ENCODE measurements at regions not wholly inside any gene's neighbourhood (a gene's known extent, or its start where the extent isn't known, plus 50 kb on each side); places are given as distances from the start of the nearest gene placed in this dataset.

DNA sequence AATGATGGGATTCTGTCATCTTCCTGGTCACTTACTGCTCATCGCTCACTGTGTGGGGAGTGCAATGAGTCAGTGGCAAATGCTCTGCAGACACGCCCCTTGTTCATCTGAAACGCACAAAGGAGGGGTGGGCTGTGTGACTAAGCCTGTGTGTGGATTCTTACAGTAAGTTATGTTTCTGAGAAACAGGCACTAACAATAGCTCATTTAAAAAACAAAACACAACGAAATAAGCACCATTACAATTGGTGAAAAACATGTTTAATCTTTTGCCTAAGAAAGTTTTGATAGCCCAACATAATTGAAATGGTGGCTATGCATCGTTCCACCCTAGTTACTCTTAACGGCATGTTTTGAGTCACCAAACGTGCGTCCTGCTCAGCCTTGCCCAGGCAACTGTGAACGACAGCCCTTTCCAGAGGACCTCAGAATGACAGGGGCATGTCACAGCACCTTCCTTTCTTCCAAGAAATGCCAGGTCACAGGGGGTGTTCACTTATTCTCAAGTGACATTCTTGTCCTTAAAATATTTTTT is 118.4 kb upstream of the SGK1 start (continued):
- TF ChIP-seq C11orf30 (IDR thresholded peaks at IDR 0.05; ENCODE audit: low read depth) (no peak), E2F3 (CRISPR knock-in tag; IDR thresholded peaks at IDR 0.05) (no peak), PCBP1 (IDR thresholded peaks at IDR 0.05; ENCODE audit: low read depth, low read length, poor library complexity, severe bottlenecking) (no peak), RFX5 (IDR thresholded peaks at IDR 0.05; ENCODE audit: low read depth, low read length) (no peak), ZNF146 (CRISPR knock-in tag; IDR thresholded peaks at IDR 0.05; ENCODE audit: unreplicated experiment) (no peak), TARDBP (IDR thresholded peaks at IDR 0.05) (no peak), ZNF444 (CRISPR knock-in tag; IDR thresholded peaks at IDR 0.05) (no peak), ESRRA (IDR thresholded peaks at IDR 0.05; ENCODE audit: borderline replicate concordance, low read depth) (no peak), ZNF551 (CRISPR knock-in tag; IDR thresholded peaks at IDR 0.05) (no peak), HEY1 (CRISPR knock-in tag; IDR thresholded peaks at IDR 0.05; ENCODE audit: borderline replicate concordance) (no peak), LCOR (CRISPR knock-in tag; IDR thresholded peaks at IDR 0.05) (no peak), PTRF (tag; IDR thresholded peaks at IDR 0.05) (no peak), POLR2A (conservative IDR thresholded peaks at IDR 0.05) (0 out of 2 replicates have a peak, but pooled peaks have one; percentile 32), KDM5B (IDR thresholded peaks at IDR 0.05; ENCODE audit: insufficient replicate concordance, low read depth, low read length) (no peak), ZNF583 (CRISPR knock-in tag; IDR thresholded peaks at IDR 0.05) (no peak)
- TF ChIP-seq, protein P1, sequence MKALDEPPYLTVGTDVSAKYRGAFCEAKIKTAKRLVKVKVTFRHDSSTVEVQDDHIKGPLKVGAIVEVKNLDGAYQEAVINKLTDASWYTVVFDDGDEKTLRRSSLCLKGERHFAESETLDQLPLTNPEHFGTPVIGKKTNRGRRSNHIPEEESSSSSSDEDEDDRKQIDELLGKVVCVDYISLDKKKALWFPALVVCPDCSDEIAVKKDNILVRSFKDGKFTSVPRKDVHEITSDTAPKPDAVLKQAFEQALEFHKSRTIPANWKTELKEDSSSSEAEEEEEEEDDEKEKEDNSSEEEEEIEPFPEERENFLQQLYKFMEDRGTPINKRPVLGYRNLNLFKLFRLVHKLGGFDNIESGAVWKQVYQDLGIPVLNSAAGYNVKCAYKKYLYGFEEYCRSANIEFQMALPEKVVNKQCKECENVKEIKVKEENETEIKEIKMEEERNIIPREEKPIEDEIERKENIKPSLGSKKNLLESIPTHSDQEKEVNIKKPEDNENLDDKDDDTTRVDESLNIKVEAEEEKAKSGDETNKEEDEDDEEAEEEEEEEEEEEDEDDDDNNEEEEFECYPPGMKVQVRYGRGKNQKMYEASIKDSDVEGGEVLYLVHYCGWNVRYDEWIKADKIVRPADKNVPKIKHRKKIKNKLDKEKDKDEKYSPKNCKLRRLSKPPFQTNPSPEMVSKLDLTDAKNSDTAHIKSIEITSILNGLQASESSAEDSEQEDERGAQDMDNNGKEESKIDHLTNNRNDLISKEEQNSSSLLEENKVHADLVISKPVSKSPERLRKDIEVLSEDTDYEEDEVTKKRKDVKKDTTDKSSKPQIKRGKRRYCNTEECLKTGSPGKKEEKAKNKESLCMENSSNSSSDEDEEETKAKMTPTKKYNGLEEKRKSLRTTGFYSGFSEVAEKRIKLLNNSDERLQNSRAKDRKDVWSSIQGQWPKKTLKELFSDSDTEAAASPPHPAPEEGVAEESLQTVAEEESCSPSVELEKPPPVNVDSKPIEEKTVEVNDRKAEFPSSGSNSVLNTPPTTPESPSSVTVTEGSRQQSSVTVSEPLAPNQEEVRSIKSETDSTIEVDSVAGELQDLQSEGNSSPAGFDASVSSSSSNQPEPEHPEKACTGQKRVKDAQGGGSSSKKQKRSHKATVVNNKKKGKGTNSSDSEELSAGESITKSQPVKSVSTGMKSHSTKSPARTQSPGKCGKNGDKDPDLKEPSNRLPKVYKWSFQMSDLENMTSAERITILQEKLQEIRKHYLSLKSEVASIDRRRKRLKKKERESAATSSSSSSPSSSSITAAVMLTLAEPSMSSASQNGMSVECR (CRISPR knock-in tag; IDR thresholded peaks at IDR 0.05): no peak
- TF ChIP-seq, protein P2, sequence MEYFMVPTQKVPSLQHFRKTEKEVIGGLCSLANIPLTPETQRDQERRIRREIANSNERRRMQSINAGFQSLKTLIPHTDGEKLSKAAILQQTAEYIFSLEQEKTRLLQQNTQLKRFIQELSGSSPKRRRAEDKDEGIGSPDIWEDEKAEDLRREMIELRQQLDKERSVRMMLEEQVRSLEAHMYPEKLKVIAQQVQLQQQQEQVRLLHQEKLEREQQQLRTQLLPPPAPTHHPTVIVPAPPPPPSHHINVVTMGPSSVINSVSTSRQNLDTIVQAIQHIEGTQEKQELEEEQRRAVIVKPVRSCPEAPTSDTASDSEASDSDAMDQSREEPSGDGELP (CRISPR knock-in tag; IDR thresholded peaks at IDR 0.05; ENCODE audit: borderline replicate concordance): 0 out of 2 replicates have a peak, but pooled peaks have one; percentile 24
- TF ChIP-seq, protein P3, sequence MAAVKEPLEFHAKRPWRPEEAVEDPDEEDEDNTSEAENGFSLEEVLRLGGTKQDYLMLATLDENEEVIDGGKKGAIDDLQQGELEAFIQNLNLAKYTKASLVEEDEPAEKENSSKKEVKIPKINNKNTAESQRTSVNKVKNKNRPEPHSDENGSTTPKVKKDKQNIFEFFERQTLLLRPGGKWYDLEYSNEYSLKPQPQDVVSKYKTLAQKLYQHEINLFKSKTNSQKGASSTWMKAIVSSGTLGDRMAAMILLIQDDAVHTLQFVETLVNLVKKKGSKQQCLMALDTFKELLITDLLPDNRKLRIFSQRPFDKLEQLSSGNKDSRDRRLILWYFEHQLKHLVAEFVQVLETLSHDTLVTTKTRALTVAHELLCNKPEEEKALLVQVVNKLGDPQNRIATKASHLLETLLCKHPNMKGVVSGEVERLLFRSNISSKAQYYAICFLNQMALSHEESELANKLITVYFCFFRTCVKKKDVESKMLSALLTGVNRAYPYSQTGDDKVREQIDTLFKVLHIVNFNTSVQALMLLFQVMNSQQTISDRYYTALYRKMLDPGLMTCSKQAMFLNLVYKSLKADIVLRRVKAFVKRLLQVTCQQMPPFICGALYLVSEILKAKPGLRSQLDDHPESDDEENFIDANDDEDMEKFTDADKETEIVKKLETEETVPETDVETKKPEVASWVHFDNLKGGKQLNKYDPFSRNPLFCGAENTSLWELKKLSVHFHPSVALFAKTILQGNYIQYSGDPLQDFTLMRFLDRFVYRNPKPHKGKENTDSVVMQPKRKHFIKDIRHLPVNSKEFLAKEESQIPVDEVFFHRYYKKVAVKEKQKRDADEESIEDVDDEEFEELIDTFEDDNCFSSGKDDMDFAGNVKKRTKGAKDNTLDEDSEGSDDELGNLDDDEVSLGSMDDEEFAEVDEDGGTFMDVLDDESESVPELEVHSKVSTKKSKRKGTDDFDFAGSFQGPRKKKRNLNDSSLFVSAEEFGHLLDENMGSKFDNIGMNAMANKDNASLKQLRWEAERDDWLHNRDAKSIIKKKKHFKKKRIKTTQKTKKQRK (IDR thresholded peaks at IDR 0.05; ENCODE audit: borderline replicate concordance, low read depth, low read length): no peak
- TF ChIP-seq, protein P4, sequence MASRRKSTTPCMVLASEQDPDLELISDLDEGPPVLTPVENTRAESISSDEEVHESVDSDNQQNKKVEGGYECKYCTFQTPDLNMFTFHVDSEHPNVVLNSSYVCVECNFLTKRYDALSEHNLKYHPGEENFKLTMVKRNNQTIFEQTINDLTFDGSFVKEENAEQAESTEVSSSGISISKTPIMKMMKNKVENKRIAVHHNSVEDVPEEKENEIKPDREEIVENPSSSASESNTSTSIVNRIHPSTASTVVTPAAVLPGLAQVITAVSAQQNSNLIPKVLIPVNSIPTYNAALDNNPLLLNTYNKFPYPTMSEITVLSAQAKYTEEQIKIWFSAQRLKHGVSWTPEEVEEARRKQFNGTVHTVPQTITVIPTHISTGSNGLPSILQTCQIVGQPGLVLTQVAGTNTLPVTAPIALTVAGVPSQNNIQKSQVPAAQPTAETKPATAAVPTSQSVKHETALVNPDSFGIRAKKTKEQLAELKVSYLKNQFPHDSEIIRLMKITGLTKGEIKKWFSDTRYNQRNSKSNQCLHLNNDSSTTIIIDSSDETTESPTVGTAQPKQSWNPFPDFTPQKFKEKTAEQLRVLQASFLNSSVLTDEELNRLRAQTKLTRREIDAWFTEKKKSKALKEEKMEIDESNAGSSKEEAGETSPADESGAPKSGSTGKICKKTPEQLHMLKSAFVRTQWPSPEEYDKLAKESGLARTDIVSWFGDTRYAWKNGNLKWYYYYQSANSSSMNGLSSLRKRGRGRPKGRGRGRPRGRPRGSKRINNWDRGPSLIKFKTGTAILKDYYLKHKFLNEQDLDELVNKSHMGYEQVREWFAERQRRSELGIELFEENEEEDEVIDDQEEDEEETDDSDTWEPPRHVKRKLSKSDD (conservative IDR thresholded peaks at IDR 0.05; ENCODE audit: low read length): no peak
